ENCODE measurements at regions not wholly inside any gene's neighbourhood (a gene's known extent, or its start where the extent isn't known, plus 50 kb on each side); places are given as distances from the start of the nearest gene placed in this dataset.

DNA sequence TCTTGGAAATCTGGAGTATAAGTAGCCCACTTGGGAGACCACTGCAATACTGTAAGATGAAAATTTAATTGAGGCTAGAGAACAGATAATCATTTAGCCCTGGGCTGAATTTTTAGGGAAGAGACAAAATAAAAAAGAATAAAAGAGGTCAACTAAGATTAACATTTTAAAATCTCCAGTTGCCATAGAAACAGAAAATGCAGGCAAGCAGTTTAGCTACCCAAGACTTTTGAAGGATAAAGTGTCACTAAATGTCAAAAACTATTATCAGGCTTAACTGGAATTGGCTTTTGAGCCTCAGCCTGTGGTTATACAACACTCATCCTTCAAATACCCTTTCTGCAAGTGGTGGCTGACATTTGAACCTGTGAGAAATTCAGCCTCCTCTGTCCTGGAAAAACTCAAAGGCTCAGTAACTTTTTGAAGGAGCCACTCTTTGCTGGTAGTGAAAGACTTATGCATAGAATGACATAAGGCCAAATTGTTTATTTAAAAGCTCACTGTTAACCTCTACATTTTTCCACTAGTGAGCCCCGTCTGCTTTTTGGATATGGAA, 220.7 kb upstream of the KCNJ16 start:
- Histone ChIP-seq H3K9me3 (peaks cover 0 to 5% (median 0%) of the 10 kb centered on the region in 4 donors), H3K4me3 (no peak overlapping the region), H3K4me1 (no peaks in the 10 kb centered on the region), H3K27ac (no peak overlapping the region), H3K36me3 (no peaks in the 10 kb centered on the region), H3K27me3 (no peaks in the 10 kb centered on the region)
- TF ChIP-seq, protein P1, sequence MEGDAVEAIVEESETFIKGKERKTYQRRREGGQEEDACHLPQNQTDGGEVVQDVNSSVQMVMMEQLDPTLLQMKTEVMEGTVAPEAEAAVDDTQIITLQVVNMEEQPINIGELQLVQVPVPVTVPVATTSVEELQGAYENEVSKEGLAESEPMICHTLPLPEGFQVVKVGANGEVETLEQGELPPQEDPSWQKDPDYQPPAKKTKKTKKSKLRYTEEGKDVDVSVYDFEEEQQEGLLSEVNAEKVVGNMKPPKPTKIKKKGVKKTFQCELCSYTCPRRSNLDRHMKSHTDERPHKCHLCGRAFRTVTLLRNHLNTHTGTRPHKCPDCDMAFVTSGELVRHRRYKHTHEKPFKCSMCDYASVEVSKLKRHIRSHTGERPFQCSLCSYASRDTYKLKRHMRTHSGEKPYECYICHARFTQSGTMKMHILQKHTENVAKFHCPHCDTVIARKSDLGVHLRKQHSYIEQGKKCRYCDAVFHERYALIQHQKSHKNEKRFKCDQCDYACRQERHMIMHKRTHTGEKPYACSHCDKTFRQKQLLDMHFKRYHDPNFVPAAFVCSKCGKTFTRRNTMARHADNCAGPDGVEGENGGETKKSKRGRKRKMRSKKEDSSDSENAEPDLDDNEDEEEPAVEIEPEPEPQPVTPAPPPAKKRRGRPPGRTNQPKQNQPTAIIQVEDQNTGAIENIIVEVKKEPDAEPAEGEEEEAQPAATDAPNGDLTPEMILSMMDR (IDR thresholded peaks at IDR 0.05), result no peak
- no peak for TF ChIP-seq POLR2A (IDR thresholded peaks at IDR 0.05)
- DNase-seq (no peak), ATAC-seq (no peak)
- whole genome bisulfite sequencing (ENCODE audit: insufficient coverage, low coverage, low lambda C conversion rate, missing lambda C conversion rate), result 30% methylated on average over 1 of the region's 1 CpG
- intact Hi-C loops (cut with DNase I), result no loop called here

DNA sequence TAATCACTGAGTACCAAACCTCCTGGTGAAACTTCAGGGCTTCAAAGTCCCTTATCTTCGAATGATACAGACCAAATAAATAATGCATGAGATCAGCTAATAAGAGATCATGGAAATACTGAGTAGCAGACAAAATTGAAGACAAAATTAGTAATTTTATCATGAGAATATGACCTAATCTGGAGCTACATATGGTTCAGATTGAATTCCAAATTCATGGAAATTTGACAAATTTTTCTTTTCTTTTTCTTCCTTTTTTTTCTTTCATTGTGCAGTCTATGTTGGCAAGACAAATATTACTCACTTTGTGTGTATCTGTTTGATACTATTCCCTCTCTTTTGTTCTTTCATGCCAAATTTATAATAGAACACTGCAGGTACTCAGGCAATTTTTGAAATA, 218.1 kb upstream of the KCNJ16 start:
- Histone ChIP-seq H3K27ac (no peak overlapping the region), H3K9me3 (peaks cover 0 to 5% (median 0%) of the 10 kb centered on the region in 4 donors), H3K4me3 (no peak overlapping the region), H3K36me3 (no peaks in the 10 kb centered on the region), H3K4me1 (no peaks in the 10 kb centered on the region), H3K27me3 (no peaks in the 10 kb centered on the region)
- no peak for ATAC-seq
- intact Hi-C loops (cut with DNase I), result no loop called here
- 40% methylated on average over 1 of the region's 1 CpG for WGBS (ENCODE audit: insufficient coverage, low coverage, low lambda C conversion rate, missing lambda C conversion rate)
- TF ChIP-seq, protein P1 (IDR thresholded peaks at IDR 0.05), result no peak
- no peak for TF ChIP-seq POLR2A (IDR thresholded peaks at IDR 0.05)
- no peak for DNase-seq

DNA sequence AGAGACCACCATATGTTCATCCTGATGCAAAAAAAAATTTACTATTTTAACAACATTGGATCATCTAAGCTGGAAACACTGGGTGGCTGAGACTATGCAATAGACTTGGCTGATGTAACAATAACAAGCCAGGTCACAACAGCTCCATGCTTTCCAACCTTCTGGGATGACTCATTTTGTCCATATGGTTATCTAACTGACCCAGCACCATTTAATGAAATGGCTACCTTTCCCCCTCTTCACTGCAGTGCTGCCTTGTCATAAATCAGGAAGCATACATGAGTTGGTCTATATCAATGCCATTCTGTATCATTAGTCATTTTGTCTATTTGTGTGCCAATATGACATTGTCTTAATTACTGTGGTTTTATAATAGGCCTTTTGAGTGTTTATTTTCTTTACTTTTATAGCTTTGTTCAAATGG, 217.6 kb upstream of the KCNJ16 start:
- DNase-seq (no peak), ATAC-seq (no peak)
- H3K27me3 ChIP-seq, result no peaks in the 10 kb centered on the region
- TF ChIP-seq, protein P1 (IDR thresholded peaks at IDR 0.05), result no peak
- TF ChIP-seq POLR2A (IDR thresholded peaks at IDR 0.05), result no peak
- no peak overlapping the region for H3K27ac ChIP-seq
- peaks cover 0 to 5% (median 0%) of the 10 kb centered on the region in 4 donors for H3K9me3 ChIP-seq
- intact Hi-C loops (cut with DNase I), result no loop called here
- no peaks in the 10 kb centered on the region for H3K36me3 ChIP-seq
- no peak overlapping the region for H3K4me3 ChIP-seq
- no peaks in the 10 kb centered on the region for H3K4me1 ChIP-seq

DNA sequence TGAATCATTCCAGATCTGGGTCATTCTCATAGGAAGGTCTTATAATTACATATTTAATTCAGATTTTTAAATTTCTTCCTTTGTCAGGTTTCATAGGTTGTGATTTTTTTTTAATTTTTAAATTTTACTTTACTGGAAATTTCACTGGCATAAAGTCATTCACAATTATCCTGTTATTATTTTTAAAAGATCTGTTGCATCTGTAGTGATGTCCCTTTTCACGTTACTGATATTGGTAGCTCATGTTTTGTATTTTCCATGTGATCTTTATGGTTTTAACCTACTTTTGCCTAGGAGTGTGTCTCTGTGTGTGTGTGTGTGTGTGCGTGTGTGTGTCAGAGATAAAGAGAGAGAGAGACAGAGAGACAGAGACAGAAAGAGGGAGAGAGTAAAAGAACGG, 216.6 kb upstream of the KCNJ16 start:
- no peak for DNase-seq
- intact Hi-C loops (cut with DNase I), result no loop called here
- no peaks in the 10 kb centered on the region for H3K4me1 ChIP-seq
- H3K4me3 ChIP-seq, result no peak overlapping the region
- TF ChIP-seq, protein P1 (IDR thresholded peaks at IDR 0.05), result no peak
- no peak for TF ChIP-seq POLR2A (IDR thresholded peaks at IDR 0.05)
- H3K9me3 ChIP-seq, result peaks cover 0 to 5% (median 0%) of the 10 kb centered on the region in 4 donors
- no peak for ATAC-seq
- H3K36me3 ChIP-seq, result no peaks in the 10 kb centered on the region
- H3K27me3 ChIP-seq, result no peaks in the 10 kb centered on the region
- H3K27ac ChIP-seq, result no peak overlapping the region
- WGBS (ENCODE audit: insufficient coverage, low coverage, low lambda C conversion rate, missing lambda C conversion rate), result 59% methylated on average over 3 of the region's 3 CpGs
